HG03460 (cell line): ENCODE measurements at regions not wholly inside any gene's neighbourhood (a gene's known extent, or its start where the extent isn't known, plus 50 kb on each side); places are given as distances from the start of the nearest gene placed in this dataset.

ENCODE experiments used
- ATAC-seq: cut with Tn5 transposase; IDR thresholded peaks from one replicate; pipeline ENCODE4 v1.9.1; 2021; ENCODE audit not compliant: unreplicated experiment

DNA sequence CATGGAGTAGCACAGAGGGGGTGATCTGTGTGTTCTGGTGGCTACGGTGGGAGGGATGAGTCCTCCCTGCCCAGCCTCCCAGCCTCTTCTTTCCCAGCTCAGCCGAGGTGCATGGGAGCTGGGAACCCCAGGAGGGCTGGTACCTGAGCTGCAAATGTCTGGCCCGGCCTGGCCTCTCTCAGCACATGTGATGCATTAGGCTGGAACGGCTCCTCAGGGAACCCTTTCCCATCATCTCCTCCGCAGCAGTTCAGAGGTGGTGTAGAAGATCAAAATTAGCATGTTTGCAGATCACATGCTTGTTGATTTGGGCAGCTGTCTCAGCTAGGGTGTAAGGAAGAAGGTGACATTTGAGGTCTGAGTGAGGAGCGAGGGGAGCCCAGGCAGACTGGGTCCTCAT, 126.6 kb downstream of the EMX2 start:
- no peak for ATAC-seq

GRCh38 chr10:117670116-117670904, 127.8 kb downstream of the EMX2 start:
- no peak for ATAC-seq

DNA sequence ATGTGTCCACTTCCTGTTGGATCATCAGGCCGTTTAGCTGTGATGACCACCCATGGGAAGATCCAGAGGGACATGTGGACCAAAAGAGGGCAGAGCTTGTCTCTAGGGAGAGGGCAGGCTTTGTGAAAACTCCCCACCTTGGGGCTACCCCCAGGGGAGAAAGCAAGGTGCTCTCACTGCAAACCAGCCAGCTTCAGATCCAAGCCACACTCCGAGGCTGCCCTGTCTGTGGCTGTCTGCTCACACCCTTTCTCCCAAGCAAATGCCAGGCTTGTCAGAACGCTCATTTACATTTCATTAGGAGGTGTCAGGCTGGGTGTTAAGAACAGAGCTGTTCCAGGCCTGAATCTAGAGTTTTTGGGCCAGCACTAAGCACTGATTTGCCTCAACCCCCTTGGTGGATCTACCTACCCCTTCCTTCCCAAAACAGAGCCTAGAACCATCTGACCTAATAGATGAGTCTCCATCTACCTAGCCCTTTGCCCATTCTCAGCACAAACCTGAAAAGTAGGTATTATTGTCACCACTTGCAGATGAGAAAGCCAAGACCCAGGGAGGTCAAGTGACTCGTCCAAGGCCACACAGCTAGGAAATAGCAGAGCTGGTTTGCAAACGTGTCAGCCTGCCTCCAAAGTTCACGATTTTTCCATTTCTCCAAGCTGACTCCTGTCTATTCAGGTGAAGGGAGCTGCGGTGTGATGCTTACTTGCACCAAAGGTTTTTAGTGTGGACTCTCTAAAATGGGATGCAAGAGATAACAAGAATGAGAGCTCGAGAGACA, 130.9 kb downstream of the EMX2 start:
- ATAC-seq: no peak

DNA sequence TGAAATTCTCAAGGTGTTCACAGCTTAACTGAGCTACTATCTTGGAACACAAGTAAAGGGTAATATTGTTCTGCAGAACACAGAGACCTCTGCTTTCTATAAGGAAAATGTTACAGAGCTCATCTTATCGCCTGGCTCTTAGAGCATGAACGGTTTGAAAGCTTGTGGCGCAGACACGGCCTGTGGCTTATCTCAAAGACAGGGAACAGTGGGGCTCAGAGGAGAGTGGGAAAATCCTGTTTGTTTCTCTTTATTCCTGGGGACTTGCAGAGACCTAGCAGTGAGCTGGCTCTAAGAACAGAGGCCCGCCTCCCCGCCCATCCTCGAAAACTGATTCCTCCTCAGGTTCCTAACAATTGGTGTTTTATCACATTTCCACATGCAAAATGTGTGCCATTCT, 131.7 kb downstream of the EMX2 start:
- no peak for ATAC-seq

DNA sequence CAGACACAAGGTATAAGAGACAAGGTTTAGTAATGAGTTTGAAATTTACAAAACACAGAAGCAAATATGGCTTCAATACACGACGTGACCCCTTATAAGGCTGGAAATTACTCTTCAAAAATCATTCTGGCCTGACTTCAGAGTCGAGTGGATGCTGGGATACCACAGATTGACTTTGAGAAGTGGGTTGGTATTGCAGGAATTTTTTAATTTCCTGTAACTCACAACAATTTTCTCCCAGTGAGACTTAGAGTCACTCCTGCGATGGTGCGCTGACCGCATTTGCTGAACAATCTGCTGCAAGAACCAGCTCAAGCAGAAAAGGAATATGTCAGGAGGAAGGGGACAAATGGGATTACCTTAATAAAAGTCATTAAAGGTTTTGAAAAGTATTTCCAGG, 132.1 kb downstream of the EMX2 start:
- ATAC-seq: no peak

- ATAC-seq: no peak
These were observed 133.0 kb downstream of the EMX2 start for GRCh38 chr10:117675514-117676055.

DNA sequence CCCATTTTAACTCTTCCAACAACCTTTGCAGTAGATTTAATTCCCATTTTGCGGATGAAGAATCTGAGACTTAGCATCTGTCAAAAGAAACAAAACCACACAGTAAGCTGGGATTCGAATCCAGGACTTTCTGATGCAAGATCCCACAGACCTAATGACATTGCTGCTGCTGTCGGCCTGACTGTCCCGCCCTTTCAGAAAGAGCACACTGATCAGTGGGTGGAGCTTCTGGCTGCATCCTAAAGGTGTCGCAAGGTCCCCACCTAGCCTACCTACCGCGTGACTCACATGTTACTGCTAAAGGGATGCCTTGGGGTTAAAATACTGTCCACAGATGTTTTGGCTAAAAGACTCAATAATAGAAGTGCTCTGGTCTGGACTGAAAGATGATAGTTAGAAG, 134.7 kb downstream of the EMX2 start:
- ATAC-seq: no peak

DNA sequence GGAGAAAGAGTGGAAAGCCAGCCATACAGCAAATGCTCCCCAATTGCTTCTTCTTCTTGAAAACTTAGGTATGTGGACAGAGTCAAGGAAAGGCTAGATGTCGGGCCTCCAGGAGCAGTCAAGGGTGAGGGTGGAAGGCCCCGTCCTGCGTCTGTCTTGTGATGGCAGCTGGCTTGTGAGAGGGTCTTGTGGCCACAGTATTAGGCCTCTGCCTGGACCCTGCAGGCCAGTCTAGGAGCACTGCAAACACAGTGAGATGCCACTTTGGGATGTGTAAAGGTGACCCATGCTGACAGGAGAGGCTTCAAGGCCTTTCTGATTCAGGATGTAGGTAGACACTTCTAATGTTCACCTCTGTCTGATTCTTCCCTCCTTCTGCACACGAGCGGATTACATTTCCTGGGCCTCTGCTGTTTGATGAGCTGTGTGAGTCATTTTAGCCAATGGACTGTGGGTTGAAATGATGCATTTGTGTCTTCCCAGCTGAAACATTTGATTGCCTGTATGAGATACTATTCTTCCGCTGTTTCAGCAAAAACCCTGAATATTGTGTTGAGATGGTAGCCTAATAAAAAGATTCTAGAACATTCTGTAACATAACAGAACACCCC, 135.4 kb downstream of the EMX2 start:
- no peak for ATAC-seq

- ATAC-seq: no peak
These were observed 138.1 kb downstream of the EMX2 start for GRCh38 chr10:117680601-117681000.

GRCh38 chr10:117681104-117681503, 138.6 kb downstream of the EMX2 start:
- no peak for ATAC-seq

DNA sequence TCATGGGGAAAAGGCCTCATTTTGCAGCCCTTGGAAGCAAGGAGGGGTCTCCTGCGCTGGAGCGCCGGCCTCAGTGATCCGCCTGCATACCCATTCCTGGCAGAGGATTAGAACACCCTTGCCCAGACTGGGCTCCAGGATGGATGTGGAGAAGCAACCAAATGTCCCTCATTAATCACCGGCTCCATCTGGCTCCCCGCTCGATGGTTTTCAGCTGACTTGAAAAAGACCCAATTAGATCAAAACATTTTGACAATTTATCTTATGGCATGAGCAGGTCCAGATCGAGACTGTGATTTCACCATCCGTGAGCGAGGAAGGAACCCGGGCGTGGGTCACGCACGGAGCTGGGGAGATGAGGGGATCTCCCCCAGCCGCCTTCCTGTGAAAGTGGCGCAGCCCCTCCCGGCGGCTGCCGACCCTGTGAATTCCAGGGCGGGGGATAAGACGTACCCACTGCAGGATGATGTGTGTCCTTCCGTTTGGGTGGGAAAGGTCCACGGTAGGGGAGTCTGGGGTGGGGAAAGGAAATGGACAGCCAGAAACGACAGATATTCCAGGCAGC, 141.6 kb downstream of the EMX2 start:
- ATAC-seq: no peak

DNA sequence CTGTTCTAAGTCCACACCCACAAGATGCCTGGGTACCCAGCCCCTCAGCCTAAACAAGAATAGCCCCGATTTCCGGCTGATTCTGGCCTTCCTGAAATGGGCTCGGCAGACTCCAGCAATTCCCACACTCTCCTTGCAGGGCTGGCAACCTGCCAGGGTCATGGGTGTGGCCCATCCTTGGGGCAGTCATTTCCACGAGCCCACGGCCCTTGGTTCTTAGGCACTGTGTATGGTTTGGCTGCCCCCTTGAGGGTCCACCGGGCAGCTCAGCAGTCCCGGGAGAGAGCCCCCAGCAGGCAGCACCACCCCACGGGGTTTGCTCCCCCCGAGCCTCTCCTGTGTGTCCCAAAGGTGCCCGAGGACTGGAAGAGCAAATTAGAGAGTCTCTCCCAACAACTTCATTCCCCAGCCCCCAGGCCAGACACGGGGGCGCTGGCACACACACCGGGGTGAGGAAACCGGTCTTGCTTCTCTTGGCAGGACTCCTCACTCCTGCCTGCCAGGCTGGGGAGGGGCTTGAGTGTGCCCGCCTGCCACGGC, 142.2 kb downstream of the EMX2 start:
- ATAC-seq: no peak

GRCh38 chr10:117685431-117685830, 142.9 kb downstream of the EMX2 start:
- ATAC-seq: no peak

GRCh38 chr10:117686606-117687005, 144.1 kb downstream of the EMX2 start:
- no peak for ATAC-seq

- no peak for ATAC-seq
These were observed 145.8 kb downstream of the EMX2 start for GRCh38 chr10:117688358-117688757.

DNA sequence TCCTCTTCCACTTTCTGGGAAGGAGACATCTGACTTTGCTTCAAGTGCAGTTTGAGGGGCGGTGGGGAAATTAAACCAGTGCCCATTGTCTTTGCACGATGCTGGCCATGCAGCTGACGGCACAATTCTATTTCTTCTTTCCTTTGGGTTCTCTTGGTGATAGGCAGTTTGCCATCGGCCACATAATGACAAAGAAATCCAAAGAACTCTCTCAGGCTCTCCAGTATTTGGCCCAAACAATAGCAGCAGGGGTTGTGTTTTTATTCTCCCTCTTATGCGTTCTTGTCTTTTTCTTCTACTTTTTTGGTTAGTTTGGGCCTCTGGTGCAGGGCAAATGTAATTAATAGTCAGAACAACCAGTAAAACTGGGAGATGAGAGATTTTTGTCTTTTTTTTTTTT, 147.0 kb downstream of the EMX2 start:
- no peak for ATAC-seq

GRCh38 chr10:117690359-117690758, 147.8 kb downstream of the EMX2 start:
- ATAC-seq: no peak

DNA sequence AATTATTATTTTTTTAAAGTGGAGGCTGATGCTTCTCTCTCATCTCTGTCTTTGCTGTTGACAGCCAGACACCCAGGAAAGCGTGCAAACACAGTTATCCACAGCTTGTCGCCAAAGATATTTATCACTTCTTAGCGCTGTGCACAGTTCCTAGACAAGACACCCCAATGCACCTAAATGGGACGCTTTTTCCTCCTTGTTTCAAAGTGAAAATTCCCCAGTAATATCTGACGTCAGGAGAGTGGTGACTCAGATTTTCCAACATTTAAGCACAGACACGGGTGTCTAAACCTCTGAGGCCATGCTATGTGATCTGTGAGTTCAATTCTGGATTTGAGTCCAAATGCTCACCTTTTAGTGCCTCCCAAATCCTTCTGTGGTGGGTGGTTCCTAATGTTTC, 151.6 kb downstream of the EMX2 start:
- ATAC-seq: no peak

GRCh38 chr10:117697402-117697801, 154.9 kb downstream of the EMX2 start:
- ATAC-seq: no peak

- no peak for ATAC-seq
These were observed 156.3 kb downstream of the EMX2 start for GRCh38 chr10:117698809-117699208.

DNA sequence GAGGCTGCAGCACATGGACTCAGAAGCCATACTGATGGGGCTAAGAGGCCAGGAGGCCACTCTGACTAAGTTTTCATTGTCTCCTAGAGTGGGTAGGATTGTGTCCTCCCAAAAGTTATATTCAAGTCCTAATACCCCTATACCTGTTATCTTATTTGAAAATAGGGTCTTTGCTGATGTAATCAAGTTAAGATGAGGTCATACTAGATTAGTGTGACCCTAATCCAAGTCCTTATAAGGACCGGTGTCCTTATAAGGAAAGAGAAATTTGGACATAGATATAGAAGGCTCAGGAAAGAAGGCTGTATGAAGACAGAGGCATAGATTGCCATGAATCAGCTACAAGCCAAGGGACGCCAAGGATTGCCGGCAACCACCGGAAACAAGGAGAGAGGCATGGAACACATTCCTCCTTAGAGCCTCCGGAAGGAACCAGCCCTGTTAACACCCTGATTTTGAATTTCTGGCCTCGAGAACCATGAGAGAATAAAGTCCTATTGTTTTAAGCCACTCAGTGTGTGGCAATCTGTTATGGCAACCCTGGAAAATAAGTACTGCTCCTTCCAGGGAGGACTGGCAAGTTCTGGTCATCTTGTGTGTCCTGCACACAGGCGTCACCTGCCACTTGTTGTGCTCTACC, 157.0 kb downstream of the EMX2 start:
- no peak for ATAC-seq
